Activated naive CD4-positive, alpha-beta T cell treated with anti-CD3 and anti-CD28 coated beads, Interleukin-2, amount 50 U/mL, for 72 hours (primary cell): ENCODE measurements at regions not wholly inside any gene's neighbourhood (a gene's known extent, or its start where the extent isn't known, plus 50 kb on each side); places are given as distances from the start of the nearest gene placed in this dataset.

ENCODE experiments used
- ATAC-seq, 2 donors: fragments of 150-1000 bp; cut with Tn5 transposase; 2 replicates each; pipeline ENCODE4 v1.10.0; 2021; ENCODE audit warnings: mild to moderate bottlenecking in 2 of 2, moderate library complexity in 2 of 2
- DNase-seq, 2 donors: peaks; one replicate each; pipeline ENCODE4 v3.0.0; 2021 to 2022; ENCODE audit warnings: low spot score in 2 of 2
- H3K27ac Mint-ChIP-seq, 2 donors: one replicate each; pipeline ENCODE4 v1.8.0; 2022; ENCODE audit warnings: mild to moderate bottlenecking in 2 of 2, mixed read lengths in 2 of 2
- H3K36me3 Mint-ChIP-seq, 2 donors: one replicate each; pipeline ENCODE4 v1.8.0; 2022; ENCODE audit warnings: mixed read lengths in 2 of 2
- H3K9me3 Mint-ChIP-seq, 2 donors: one replicate each; pipeline ENCODE4 v1.8.0; 2022; ENCODE audit warnings: mixed read lengths in 2 of 2

DNA sequence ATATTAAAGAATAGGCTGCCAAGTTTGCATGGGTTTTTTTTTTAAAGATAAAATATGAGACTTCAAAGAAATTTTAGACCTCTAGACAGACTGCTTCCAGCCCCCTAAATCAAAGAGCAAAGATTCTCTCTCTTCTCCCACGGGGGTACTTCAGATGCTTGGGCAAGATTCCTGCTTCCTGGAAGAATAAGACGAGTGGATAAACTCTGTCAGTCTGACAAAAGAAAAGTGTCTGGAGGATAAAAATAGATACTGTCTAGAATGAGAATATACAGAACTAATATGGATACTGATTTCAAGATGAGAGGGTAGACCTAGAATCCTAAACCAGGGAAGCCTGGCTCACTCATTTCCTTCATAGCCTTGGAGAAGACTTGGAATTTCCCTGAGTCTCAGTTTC is 435.1 kb downstream of the FOXO1 start:
- DNase-seq (no peak), ATAC-seq (no peak)
- Mint-ChIP-seq H3K27ac (no peak overlapping the region), H3K36me3 (peaks cover 0 to 27% of the 10 kb centered on the region in 2 donors), H3K9me3 (peaks cover 9 to 25% of the 10 kb centered on the region in 2 donors)

DNA sequence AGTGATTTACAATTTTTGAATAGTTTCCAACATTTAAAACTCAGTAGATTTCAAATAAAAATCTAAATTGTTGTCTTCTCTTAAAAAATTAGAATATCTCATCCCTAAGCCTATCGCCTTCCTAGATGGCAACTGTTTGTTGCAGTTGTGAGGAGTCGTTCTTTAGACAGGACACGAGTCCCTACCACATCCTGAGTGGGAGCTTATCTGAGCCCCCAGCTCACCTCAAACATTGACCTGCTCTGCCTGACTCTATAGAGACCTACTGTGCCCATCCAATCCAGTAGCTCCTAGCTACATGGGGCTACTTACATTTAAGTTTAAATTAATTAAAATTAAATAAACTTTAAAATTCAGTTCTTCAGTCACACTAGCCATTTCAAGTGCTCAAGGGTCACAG is 434.7 kb downstream of the FOXO1 start:
- Mint-ChIP-seq H3K27ac (no peak overlapping the region), H3K9me3 (peaks cover 9 to 25% of the 10 kb centered on the region in 2 donors), H3K36me3 (peaks cover 0 to 27% of the 10 kb centered on the region in 2 donors)
- ATAC-seq (no peak), DNase-seq (no peak)

- Mint-ChIP-seq H3K9me3 (peaks cover 9 to 25% of the 10 kb centered on the region in 2 donors), H3K36me3 (peaks cover 0 to 27% of the 10 kb centered on the region in 2 donors), H3K27ac (no peak overlapping the region)
- ATAC-seq (no peak), DNase-seq (no peak)
These were observed 434.0 kb downstream of the FOXO1 start for GRCh38 chr13:40232311-40233040.

DNA sequence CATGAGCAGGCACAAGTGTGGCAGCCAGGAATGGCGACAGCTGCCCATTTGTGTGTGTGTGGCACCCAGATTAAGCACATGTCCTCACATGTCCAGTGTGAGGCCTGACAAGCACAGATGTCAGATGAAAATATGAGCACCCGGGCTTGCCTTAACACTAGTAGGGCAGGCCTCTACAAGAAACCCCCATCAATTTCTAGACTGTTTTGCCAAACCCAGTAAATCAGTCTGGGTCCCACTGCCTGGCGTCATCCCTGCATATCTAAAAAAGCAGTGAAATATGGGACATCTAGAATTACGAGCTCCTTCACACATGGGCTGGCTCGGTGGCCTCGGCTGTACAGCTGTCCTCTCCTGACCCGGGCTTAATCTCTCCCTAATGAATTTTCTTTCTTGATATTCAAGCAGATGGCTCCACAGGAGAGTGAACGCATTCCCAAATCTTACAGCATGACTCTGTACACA is 432.7 kb downstream of the FOXO1 start:
- peaks cover 0 to 27% of the 10 kb centered on the region in 2 donors for H3K36me3 Mint-ChIP-seq
- no peak for ATAC-seq
- DNase-seq: no peak
- peak overlapping the region in 1 of 2 donors; percentile 86 for H3K27ac Mint-ChIP-seq
- H3K9me3 Mint-ChIP-seq: peaks cover 9 to 25% of the 10 kb centered on the region in 2 donors

DNA sequence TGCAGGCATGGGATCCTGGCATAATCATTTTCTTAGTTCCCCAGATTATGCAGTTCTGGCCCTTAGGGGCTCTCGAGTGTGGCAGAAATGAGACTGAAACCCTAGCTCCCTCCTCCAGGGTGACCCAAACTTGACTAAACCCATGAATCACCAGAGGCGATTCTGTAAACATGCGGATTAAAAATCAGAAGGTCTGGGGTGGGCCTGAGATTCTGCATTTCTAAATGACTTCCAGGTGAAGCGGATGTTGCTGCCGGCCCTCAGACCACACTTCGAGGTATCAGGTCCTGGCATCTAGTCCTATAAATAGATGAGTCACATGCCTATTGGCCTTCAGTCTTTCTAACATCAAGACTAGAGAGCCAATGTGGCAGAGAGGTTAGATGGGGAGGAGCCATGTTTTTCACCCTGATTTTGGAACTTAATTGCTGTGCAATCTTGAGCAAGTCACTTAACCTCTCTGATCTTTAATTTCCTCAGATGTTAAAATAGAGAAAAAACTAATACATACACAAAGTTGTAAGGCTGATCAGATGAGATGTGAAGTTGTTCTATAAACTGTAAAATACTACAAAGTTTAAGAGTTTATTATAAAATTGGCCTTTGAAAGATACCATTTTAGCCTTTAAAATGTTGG is 431.2 kb downstream of the FOXO1 start:
- peak overlapping the region in 1 of 2 donors; percentile 27 for H3K27ac Mint-ChIP-seq
- ATAC-seq (peak; percentile 44 to 80), DNase-seq (no peak)
- H3K9me3 Mint-ChIP-seq: peaks cover 5 to 14% of the 10 kb centered on the region in 2 donors
- peaks cover 0 to 14% of the 10 kb centered on the region in 2 donors for H3K36me3 Mint-ChIP-seq

GRCh38 chr13:40236566-40237168 is 429.8 kb downstream of the FOXO1 start:
- Mint-ChIP-seq H3K36me3 (peaks cover 0 to 6% of the 10 kb centered on the region in 2 donors), H3K27ac (no peak overlapping the region), H3K9me3 (peaks cover 0 to 6% of the 10 kb centered on the region in 2 donors)
- DNase-seq (no peak), ATAC-seq (no peak)

DNA sequence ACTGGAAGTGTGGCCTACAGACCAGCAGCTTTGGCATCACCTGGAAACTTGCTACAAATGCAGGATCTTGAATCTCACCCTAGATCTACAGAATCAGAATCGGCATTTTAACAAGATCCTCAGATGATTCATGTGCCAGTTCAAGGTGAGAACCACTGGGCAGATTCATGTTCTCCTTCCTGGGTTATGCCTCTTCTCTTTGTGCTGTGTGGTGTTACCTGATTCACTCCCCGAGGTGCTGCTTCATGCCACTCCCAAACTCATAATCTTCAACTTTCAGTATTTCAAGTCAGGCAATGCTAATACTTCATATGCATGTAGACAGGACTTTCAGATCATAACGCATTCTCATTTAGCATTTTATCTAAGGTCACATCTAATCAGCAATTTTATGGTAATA is 427.7 kb downstream of the FOXO1 start:
- no peaks in the 10 kb centered on the region for H3K36me3 Mint-ChIP-seq
- H3K27ac Mint-ChIP-seq: no peak overlapping the region
- DNase-seq: no peak
- ATAC-seq: no peak
- no peaks in the 10 kb centered on the region for H3K9me3 Mint-ChIP-seq

DNA sequence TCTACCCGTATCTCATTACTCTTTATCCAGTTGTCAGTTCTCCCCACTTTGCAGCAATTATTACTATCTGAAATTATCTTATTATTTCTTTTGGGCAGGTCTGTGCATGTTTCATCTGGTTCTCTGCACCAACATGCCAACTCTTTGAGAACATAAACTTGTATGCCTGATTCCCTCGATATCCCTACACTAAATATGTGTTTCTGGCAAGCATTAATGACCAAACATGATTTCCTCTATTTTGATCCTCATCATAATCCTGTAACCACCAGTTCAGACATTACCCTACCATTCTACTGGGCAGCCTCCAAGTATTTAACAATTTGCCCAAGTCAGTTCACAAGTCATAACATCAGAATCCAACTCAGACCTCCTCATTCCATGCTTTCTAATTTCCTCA is 426.1 kb downstream of the FOXO1 start:
- peaks cover 5 to 9% of the 10 kb centered on the region in 2 donors for H3K9me3 Mint-ChIP-seq
- H3K27ac Mint-ChIP-seq: no peak overlapping the region
- peaks cover 0 to 10% of the 10 kb centered on the region in 2 donors for H3K36me3 Mint-ChIP-seq
- DNase-seq: no peak
- ATAC-seq: no peak

DNA sequence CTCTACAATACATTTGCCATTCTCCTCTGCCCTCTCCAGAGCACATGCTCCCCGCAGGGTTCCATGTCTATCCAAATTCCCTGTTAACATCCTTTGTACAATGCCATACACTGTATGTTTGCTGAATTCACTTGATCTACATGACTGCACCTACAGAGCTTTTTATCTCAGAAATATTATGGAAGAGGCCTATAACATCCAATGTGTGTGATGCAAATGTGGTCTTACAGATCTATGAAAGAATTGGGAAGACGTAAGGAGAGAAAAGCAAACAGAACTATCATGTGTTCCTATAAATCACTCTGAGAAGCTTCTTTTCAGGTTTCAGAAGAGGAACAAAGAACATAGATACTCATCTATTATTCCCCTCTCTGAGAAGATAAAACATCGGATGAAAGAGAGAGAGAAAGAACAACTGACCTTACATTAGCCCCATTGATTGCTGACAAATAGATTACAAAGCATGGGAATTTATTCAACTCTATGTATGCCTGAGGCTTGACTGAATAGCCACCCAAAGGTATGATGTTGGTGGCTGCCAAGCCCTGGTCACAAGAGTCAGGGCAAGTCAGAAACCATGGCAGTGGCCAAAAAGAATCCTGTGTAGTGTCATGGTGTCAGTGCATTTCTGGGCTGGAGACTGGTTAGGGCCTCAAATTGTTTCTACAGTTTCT is 425.2 kb downstream of the FOXO1 start:
- no peak for DNase-seq
- H3K9me3 Mint-ChIP-seq: peaks cover 11 to 17% of the 10 kb centered on the region in 2 donors
- ATAC-seq: no peak
- peaks cover 0 to 10% of the 10 kb centered on the region in 2 donors for H3K36me3 Mint-ChIP-seq
- H3K27ac Mint-ChIP-seq: no peak overlapping the region

DNA sequence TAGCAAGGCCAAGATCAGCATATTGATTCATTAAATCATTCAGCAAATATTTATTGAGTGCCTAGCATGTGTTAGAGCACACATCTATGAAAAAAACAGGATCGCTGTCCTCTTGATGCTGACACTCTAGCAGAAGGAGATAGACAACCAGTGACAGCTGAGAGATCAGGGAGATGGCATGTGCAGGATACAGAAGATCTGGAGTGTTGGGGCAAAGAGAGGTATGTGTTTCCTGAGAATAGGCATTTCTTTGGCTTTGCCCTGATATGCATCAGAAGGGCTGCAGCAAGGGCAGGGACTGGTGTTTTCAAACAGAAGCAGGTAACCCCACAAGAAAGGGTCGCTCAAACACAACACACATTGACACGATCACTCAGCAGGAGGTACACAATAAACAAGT is 423.4 kb downstream of the FOXO1 start:
- Mint-ChIP-seq H3K9me3 (peaks cover 15 to 25% of the 10 kb centered on the region in 2 donors), H3K36me3 (peaks cover 0 to 17% of the 10 kb centered on the region in 2 donors), H3K27ac (no peak overlapping the region)
- ATAC-seq: no peak
- no peak for DNase-seq

DNA sequence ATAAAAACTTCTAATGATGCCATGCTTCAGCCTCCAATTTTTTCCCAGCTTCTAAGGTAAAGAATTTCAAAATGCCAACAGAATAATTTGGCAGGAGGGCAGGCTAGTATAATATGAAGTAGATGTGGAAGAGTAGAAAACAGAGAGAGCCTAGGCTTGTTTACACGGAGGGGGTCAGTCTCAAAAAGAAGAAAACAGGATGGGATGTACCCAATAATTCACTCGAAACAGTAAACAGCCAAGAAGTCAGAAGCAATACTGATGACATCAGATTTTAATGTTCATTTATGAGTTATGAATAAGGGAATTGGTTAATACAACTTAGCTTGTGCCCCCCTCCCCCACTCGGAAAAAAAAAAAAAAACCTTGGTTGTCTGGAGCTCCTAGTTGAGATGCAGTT is 422.5 kb downstream of the FOXO1 start:
- H3K36me3 Mint-ChIP-seq: peaks cover 9 to 26% of the 10 kb centered on the region in 2 donors
- peaks cover 25 to 32% of the 10 kb centered on the region in 2 donors for H3K9me3 Mint-ChIP-seq
- DNase-seq (no peak), ATAC-seq (no peak)
- peak overlapping the region in 1 of 2 donors; percentile 10 for H3K27ac Mint-ChIP-seq

DNA sequence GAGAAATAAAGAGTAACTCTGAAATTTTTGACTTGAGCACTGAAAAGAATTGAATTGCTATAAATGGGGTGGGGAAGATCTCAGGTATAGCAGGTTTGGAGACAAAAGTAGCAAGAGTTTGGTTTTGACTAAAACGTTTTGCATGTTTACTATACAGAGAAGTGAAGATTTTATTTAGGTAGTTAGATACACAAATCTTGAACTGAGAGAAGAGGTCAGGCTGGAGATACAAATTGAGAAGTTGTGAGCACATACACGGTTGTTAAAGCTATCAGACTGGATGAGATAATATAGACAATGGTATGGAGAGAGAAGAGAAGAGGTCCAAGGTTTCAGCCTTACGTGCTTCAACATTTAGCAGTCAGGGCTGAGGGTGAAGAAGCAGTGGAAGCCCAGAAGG is 420.9 kb downstream of the FOXO1 start:
- DNase-seq: no peak
- peaks cover 28 to 36% of the 10 kb centered on the region in 2 donors for H3K9me3 Mint-ChIP-seq
- peaks cover 11 to 31% of the 10 kb centered on the region in 2 donors for H3K36me3 Mint-ChIP-seq
- ATAC-seq: no peak
- H3K27ac Mint-ChIP-seq: peak overlapping the region in 1 of 2 donors; percentile 20

- ATAC-seq (peak; percentile 39 to 57), DNase-seq (no peak)
- peaks cover 11 to 34% of the 10 kb centered on the region in 2 donors for H3K36me3 Mint-ChIP-seq
- H3K9me3 Mint-ChIP-seq: peaks cover 28 to 36% of the 10 kb centered on the region in 2 donors
- no peak overlapping the region for H3K27ac Mint-ChIP-seq
These were observed 418.6 kb downstream of the FOXO1 start for GRCh38 chr13:40247845-40248244.

GRCh38 chr13:40251343-40252032 is 415.0 kb downstream of the FOXO1 start:
- peak; percentile 86 to 94 for ATAC-seq
- Mint-ChIP-seq H3K36me3 (peaks cover 18 to 41% of the 10 kb centered on the region in 2 donors), H3K9me3 (peaks cover 26 to 27% of the 10 kb centered on the region in 2 donors), H3K27ac (peak overlapping the region; percentile 58 to 90)
- DNase-seq: peak in 1 of 2 donors; percentile 7

- Mint-ChIP-seq H3K27ac (peak overlapping the region in 1 of 2 donors; percentile 50), H3K9me3 (peaks cover 25 to 27% of the 10 kb centered on the region in 2 donors), H3K36me3 (peaks cover 18 to 41% of the 10 kb centered on the region in 2 donors)
- ATAC-seq (no peak), DNase-seq (no peak)
These were observed 414.2 kb downstream of the FOXO1 start for GRCh38 chr13:40252241-40252640.

DNA sequence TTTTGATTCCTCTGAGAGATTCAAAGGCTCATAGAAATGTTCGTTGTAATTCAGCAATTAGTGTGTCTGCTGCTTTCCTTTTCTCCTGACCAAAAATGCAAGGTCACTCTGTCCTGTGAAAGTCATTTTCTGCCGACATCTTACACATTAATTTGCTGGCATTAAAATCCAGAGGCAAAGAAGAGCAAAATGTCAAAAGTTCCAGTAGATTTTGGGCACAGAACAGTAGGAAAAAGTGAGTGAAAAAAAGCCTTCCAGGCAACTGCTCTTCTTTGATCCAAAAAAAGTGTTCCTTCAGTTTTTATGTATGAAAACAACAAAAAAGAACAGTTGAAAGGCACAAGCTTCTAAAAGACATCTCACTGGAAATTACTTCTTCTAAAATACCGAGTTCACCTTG is 413.8 kb downstream of the FOXO1 start:
- peaks cover 22 to 24% of the 10 kb centered on the region in 2 donors for H3K9me3 Mint-ChIP-seq
- H3K27ac Mint-ChIP-seq: peak overlapping the region in 1 of 2 donors; percentile 50

More for the DNA sequence above, 413.8 kb downstream of the FOXO1 start:
- ATAC-seq: no peak
- peaks cover 18 to 37% of the 10 kb centered on the region in 2 donors for H3K36me3 Mint-ChIP-seq
- no peak for DNase-seq
